SK-N-SH treated with all-trans-retinoic acid at 6 μM for 48 hours (cell line): ENCODE measurements at regions not wholly inside any gene's neighbourhood (a gene's known extent, or its start where the extent isn't known, plus 50 kb on each side); places are given as distances from the start of the nearest gene placed in this dataset.

ENCODE experiments used
- ATAC-seq: fragments of 200-7000 bp; cut with Tn5 transposase; 3 replicates; pipeline ENCODE4 v1.9.1; 2020; ENCODE audit warnings: mild to moderate bottlenecking, moderate library complexity
- ARNTL ChIP-seq: fragments of 450-650 bp; formaldehyde crosslinking; IDR thresholded peaks from 2 replicates; pipeline ENCODE4 v1.5.0; 2020; ENCODE audit warnings: low read depth, mild to moderate bottlenecking, moderate library complexity, borderline replicate concordance
- BACH2 ChIP-seq: fragments of 250-450 bp; sonication (Bioruptor Pico); IDR thresholded peaks from 2 replicates; pipeline ENCODE4 v1.9.0; 2021; ENCODE audit warnings: mild to moderate bottlenecking, borderline replicate concordance
- CSDC2 ChIP-seq: fragments of 250-450 bp; sonication (Bioruptor Pico); IDR thresholded peaks from 2 replicates; pipeline ENCODE4 v1.5.0; 2020; ENCODE audit warnings: mild to moderate bottlenecking, moderate library complexity
- CSRNP3 ChIP-seq: fragments of 250-450 bp; sonication (Bioruptor Pico); IDR thresholded peaks from 2 replicates; pipeline ENCODE4 v1.5.1; 2021; ENCODE audit warnings: mild to moderate bottlenecking, moderate library complexity
- ESRRG ChIP-seq: fragments of 250-450 bp; sonication (Bioruptor Pico); IDR thresholded peaks from 2 replicates; pipeline ENCODE4 v1.6.1; 2021; ENCODE audit warnings: mild to moderate bottlenecking
- GLIS3 ChIP-seq: fragments of 250-450 bp; sonication (Bioruptor Pico); IDR thresholded peaks from 2 replicates; pipeline ENCODE4 v1.5.0; 2020; ENCODE audit warnings: mild to moderate bottlenecking, moderate library complexity
- ISL1 ChIP-seq: fragments of 250-450 bp; sonication (Bioruptor Pico); IDR thresholded peaks from 2 replicates; pipeline ENCODE4 v2.1.2; 2022; ENCODE audit warnings: mild to moderate bottlenecking, moderate library complexity
- OSR1 ChIP-seq: fragments of 250-450 bp; sonication (Bioruptor Pico); IDR thresholded peaks from 2 replicates; pipeline ENCODE4 v1.8.0; 2022; ENCODE audit warnings: moderate library complexity, mild to moderate bottlenecking, inconsistent platforms
- PATZ1 ChIP-seq: fragments of 250-450 bp; sonication (Bioruptor Pico); IDR thresholded peaks from 2 replicates; pipeline ENCODE4 v1.8.0; 2020; ENCODE audit warnings: mild to moderate bottlenecking, moderate library complexity, borderline replicate concordance
- POU6F1 ChIP-seq: fragments of 250-450 bp; sonication (Bioruptor Pico); IDR thresholded peaks from 2 replicates; pipeline ENCODE4 v1.8.0; 2021; ENCODE audit warnings: low read depth, mild to moderate bottlenecking, moderate library complexity, borderline replicate concordance
- PPARA ChIP-seq: fragments of 250-450 bp; sonication (Bioruptor Pico); IDR thresholded peaks from 2 replicates; pipeline ENCODE4 v1.5.0; 2020; ENCODE audit warnings: mild to moderate bottlenecking, borderline replicate concordance
- RARB ChIP-seq: fragments of 250-450 bp; sonication (Bioruptor Pico); IDR thresholded peaks from 2 replicates; pipeline ENCODE4 v1.8.0; 2021; ENCODE audit warnings: mild to moderate bottlenecking, moderate library complexity
- TCF4 ChIP-seq: fragments of 250-450 bp; sonication (Bioruptor Pico); IDR thresholded peaks from 2 replicates; pipeline ENCODE4 v1.8.0; 2021; ENCODE audit warnings: mild to moderate bottlenecking, moderate library complexity, borderline replicate concordance
- TOX ChIP-seq: fragments of 250-450 bp; sonication (Bioruptor Pico); IDR thresholded peaks from 2 replicates; pipeline ENCODE4 v1.8.0; 2021; ENCODE audit warnings: mild to moderate bottlenecking, moderate library complexity, borderline replicate concordance
- TSHZ2 ChIP-seq: fragments of 250-450 bp; sonication (Bioruptor Pico); IDR thresholded peaks from 2 replicates; pipeline ENCODE4 v1.5.0; 2020; ENCODE audit warnings: mild to moderate bottlenecking, moderate library complexity
- ZC3H10 ChIP-seq: fragments of 250-450 bp; sonication (Bioruptor Pico); IDR thresholded peaks from 2 replicates; pipeline ENCODE4 v1.5.1; 2021; ENCODE audit warnings: mild to moderate bottlenecking, moderate library complexity
- ZFP3 ChIP-seq: fragments of 250-450 bp; sonication (Bioruptor Pico); IDR thresholded peaks from 2 replicates; pipeline ENCODE4 v1.5.0; 2020; ENCODE audit warnings: mild to moderate bottlenecking, moderate library complexity
- ZFP30 ChIP-seq: fragments of 450-650 bp; formaldehyde crosslinking; IDR thresholded peaks from 2 replicates; pipeline ENCODE4 v1.5.0; 2022; ENCODE audit warnings: mild to moderate bottlenecking, moderate library complexity
- ZNF565 ChIP-seq: fragments of 450-650 bp; formaldehyde crosslinking; conservative IDR thresholded peaks from 2 replicates; pipeline ENCODE4 v1.5.0; 2020; ENCODE audit warnings: low read depth, mild to moderate bottlenecking, moderate library complexity
- ZNF70 ChIP-seq: fragments of 450-650 bp; formaldehyde crosslinking; IDR thresholded peaks from 2 replicates; pipeline ENCODE4 v1.5.0; 2020; ENCODE audit warnings: mild to moderate bottlenecking, moderate library complexity
- ZNF8 ChIP-seq: fragments of 450-650 bp; formaldehyde crosslinking; IDR thresholded peaks from 2 replicates; pipeline ENCODE4 v1.5.0; 2020; ENCODE audit warnings: mild to moderate bottlenecking, moderate library complexity

GRCh38 chr3:147713234-147714133, 304.3 kb downstream of the ZIC1 start (continued):
- no peak for TF ChIP-seq PATZ1

- ATAC-seq: no peak
- TF ChIP-seq PPARA (CRISPR knock-in tag) (no peak), GLIS3 (CRISPR knock-in tag) (no peak), CSRNP3 (CRISPR knock-in tag) (no peak), BACH2 (CRISPR knock-in tag) (no peak), ARNTL (CRISPR knock-in tag) (no peak), TCF4 (CRISPR knock-in tag) (no peak), PATZ1 (no peak), POU6F1 (no peak), ESRRG (no peak), TSHZ2 (no peak), ISL1 (CRISPR knock-in tag) (no peak), ZNF8 (CRISPR knock-in tag) (no peak), OSR1 (CRISPR knock-in tag) (no peak), ZFP30 (no peak), ZFP3 (no peak), CSDC2 (CRISPR knock-in tag) (no peak), ZC3H10 (CRISPR knock-in tag) (no peak), ZNF70 (no peak), RARB (no peak), ZNF565 (CRISPR knock-in tag) (no peak)
Measured at GRCh38 chr3:147729641-147730040, 320.5 kb downstream of the ZIC1 start.

GRCh38 chr3:147730284-147730683, 321.1 kb downstream of the ZIC1 start:
- ATAC-seq: no peak
- TF ChIP-seq POU6F1: no peak
- no peak for TF ChIP-seq ESRRG
- TF ChIP-seq RARB: no peak
- no peak for TF ChIP-seq CSDC2 (CRISPR knock-in tag)
- no peak for TF ChIP-seq ZC3H10 (CRISPR knock-in tag)
- TF ChIP-seq CSRNP3 (CRISPR knock-in tag): no peak
- TF ChIP-seq TOX: no peak
- TF ChIP-seq PPARA (CRISPR knock-in tag): no peak
- TF ChIP-seq TSHZ2: no peak
- no peak for TF ChIP-seq ZNF565 (CRISPR knock-in tag)
